NCI-H82 treated with DMSO at 0.1 percent for 48 hours (cell line): ENCODE measurements at regions not wholly inside any gene's neighbourhood (a gene's known extent, or its start where the extent isn't known, plus 50 kb on each side); places are given as distances from the start of the nearest gene placed in this dataset.

ENCODE experiments used
- DNase-seq: peaks from one replicate; lab custom pipeline; 2025; ENCODE audit not compliant: unreplicated experiment; lab: John Stamatoyannopoulos, UW

DNA sequence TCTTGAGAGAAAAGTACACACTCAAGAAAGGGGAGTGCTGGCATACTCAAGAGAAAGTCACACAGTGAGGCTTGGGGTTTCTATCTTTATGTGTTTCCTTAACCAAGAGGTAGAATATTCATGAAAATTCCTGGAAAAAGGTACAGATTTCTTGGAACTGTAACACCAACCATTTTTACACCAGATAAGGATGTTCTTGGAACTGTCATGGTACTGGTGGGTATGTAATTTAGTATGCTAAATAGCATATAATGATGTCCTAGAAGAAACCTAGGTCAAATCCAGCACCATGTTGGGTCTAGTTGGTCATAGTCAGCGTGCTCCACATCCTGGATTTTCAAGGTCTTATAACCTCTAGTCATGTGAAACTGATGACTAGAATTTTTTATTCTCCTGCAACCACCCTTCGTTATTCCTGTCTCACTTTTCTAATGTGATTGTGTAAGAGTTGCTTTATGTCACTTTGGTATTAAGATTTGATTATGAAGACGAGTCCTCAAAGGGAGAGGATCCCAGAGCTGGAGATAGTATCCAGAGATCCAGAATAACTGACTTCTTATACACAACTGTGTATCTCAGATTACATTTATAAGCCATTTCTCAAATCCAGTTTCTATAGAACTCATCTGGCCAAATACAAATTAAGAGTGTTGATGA lies 510.1 kb downstream of the TMTC2 start:
- no peak for DNase-seq

DNA sequence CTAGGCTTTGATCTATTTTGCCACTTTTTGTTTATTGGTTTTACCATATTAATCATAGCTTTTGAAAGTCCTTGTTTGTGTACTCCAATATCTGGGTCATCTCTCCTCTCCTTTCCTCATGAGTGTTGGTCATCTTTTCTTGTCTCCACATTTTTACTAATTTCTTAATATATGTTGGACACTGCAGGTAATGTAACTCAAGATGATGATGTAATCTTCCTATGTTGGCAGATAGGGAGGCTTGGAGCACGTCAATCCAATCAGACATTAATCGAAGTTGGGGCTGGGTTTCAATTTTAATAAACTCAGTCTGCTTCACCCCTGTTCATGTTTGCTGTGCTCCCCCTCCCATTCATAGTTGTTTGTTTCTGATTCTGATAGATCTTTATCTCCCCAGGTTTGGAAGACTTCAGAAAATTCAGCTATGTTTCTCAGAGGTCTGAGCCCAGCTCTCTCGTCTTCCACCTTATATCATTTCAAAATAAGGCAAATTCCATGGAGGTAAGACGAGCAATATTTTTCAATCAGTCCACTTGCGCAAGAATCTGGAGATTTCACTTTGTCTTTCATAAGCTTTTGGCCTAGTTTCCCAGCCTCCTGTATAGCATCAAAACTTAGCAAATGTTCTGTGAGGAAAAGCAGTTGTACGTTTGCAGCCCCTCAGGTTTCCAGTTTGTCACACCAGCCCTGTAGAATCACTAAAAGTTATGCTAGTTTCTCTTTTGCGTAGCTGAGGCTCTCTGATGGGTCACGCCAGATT lies 504.1 kb downstream of the TMTC2 start:
- no peak for DNase-seq

DNA sequence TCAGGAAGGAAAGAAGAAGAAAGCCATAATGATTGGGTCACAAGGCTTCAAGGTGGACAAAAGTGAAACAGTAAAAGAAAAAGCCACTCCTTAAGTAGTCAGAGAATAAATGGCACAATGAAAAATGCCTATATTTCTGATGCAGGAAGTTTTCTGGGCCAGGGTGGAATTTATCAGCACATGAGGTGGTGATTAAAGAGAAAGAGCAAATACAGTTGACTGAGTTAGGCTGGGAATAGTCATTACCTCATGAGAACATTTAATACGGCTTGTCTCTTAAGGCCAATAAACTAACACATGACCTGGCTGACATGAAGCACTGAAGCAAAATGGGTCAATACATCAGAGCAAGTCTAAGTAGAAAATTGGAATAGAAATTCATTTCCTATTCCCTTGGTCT lies 499.7 kb downstream of the TMTC2 start:
- DNase-seq = no peak

DNA sequence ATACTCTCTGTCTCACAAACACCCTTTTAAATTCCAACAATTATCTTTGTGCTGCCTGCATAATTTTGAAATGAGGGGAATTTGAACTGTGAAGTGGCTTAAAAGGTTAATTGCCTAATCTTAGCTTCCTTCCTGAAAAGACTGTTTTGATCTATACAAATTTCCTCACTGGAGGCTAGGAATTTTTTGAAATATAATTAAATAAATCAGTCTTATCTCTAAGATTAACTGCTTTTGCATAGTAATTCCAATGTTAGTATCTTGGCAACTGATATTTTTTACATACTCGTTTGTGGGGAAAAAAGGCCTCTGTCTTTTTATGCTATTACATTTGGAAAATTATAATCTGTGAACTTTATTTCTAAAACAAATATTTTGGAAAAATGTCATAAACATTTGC lies 498.5 kb downstream of the TMTC2 start:
- DNase-seq = no peak
